ENCODE measurements at regions not wholly inside any gene's neighbourhood (a gene's known extent, or its start where the extent isn't known, plus 50 kb on each side); places are given as distances from the start of the nearest gene placed in this dataset.

GRCh38 chr2:67065046-67065445 lies 332.1 kb upstream of the ETAA1 start:
- no peak overlapping the region for H3K27ac Mint-ChIP-seq

GRCh38 chr2:67066782-67067181 lies 330.4 kb upstream of the ETAA1 start:
- H3K27me3 Mint-ChIP-seq: no peaks in the 10 kb centered on the region
- H3K36me3 Mint-ChIP-seq (ENCODE audit: insufficient read depth): peaks cover 35% of the 10 kb centered on the region
- H3K27ac Mint-ChIP-seq: no peak overlapping the region
- no peak overlapping the region for H3K4me3 Mint-ChIP-seq (ENCODE audit: low read depth)
- peaks cover 21% of the 10 kb centered on the region for H3K4me1 Mint-ChIP-seq (ENCODE audit: low read depth)
- TF ChIP-seq, protein P1, sequence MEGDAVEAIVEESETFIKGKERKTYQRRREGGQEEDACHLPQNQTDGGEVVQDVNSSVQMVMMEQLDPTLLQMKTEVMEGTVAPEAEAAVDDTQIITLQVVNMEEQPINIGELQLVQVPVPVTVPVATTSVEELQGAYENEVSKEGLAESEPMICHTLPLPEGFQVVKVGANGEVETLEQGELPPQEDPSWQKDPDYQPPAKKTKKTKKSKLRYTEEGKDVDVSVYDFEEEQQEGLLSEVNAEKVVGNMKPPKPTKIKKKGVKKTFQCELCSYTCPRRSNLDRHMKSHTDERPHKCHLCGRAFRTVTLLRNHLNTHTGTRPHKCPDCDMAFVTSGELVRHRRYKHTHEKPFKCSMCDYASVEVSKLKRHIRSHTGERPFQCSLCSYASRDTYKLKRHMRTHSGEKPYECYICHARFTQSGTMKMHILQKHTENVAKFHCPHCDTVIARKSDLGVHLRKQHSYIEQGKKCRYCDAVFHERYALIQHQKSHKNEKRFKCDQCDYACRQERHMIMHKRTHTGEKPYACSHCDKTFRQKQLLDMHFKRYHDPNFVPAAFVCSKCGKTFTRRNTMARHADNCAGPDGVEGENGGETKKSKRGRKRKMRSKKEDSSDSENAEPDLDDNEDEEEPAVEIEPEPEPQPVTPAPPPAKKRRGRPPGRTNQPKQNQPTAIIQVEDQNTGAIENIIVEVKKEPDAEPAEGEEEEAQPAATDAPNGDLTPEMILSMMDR (IDR thresholded peaks at IDR 0.05; ENCODE audit: unreplicated experiment): no peak
- no peak for DNase-seq (ENCODE audit: low spot score, unreplicated experiment)
- peaks cover 45% of the 10 kb centered on the region for H3K9me3 Mint-ChIP-seq (ENCODE audit: low read depth)

More at GRCh38 chr2:67065046-67065445, 332.1 kb upstream of the ETAA1 start:
- no peak for DNase-seq (ENCODE audit: low spot score, unreplicated experiment)
- peaks cover 42% of the 10 kb centered on the region for H3K36me3 Mint-ChIP-seq (ENCODE audit: insufficient read depth)
- H3K27me3 Mint-ChIP-seq: no peaks in the 10 kb centered on the region
- H3K4me1 Mint-ChIP-seq (ENCODE audit: low read depth): peaks cover 21% of the 10 kb centered on the region
- H3K9me3 Mint-ChIP-seq (ENCODE audit: low read depth): peaks cover 48% of the 10 kb centered on the region
- H3K4me3 Mint-ChIP-seq (ENCODE audit: low read depth): no peak overlapping the region
- TF ChIP-seq, protein P1 (IDR thresholded peaks at IDR 0.05; ENCODE audit: unreplicated experiment): no peak

- peaks cover 21% of the 10 kb centered on the region for H3K4me1 Mint-ChIP-seq (ENCODE audit: low read depth)
- TF ChIP-seq, protein P1 (IDR thresholded peaks at IDR 0.05; ENCODE audit: unreplicated experiment): no peak
- no peaks in the 10 kb centered on the region for H3K27me3 Mint-ChIP-seq
- DNase-seq (ENCODE audit: low spot score, unreplicated experiment): no peak
- H3K27ac Mint-ChIP-seq: no peak overlapping the region
- peaks cover 30% of the 10 kb centered on the region for H3K36me3 Mint-ChIP-seq (ENCODE audit: insufficient read depth)
- H3K9me3 Mint-ChIP-seq (ENCODE audit: low read depth): peaks cover 41% of the 10 kb centered on the region
- H3K4me3 Mint-ChIP-seq (ENCODE audit: low read depth): no peak overlapping the region
Observed at GRCh38 chr2:67067656-67068055, 329.5 kb upstream of the ETAA1 start.

DNA sequence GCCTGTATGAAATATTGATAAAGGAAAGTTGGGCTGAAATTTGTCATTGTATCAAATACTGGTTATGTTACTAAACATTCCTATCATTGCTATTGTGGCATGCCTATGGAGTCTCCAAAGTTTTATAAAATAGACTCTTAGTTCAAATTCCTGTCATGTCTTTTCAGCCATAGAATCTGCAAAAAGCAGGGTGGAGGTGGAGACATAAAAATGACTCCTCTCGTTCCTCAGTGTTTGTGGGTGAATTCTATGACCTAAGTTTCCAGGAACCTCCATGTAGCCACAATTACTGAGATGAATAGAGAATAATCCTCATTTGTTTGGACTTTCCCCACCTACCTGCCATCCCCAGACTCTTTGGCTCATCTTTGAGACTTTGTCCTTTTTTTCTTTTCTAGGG lies 326.3 kb upstream of the ETAA1 start:
- H3K9me3 Mint-ChIP-seq (ENCODE audit: low read depth): peaks cover 43% of the 10 kb centered on the region

GRCh38 chr2:67075056-67075455 lies 322.1 kb upstream of the ETAA1 start:
- Mint-ChIP-seq H3K27me3 (no peaks in the 10 kb centered on the region), H3K4me3 (ENCODE audit: low read depth) (no peak overlapping the region), H3K4me1 (ENCODE audit: low read depth) (peaks cover 20% of the 10 kb centered on the region), H3K9me3 (ENCODE audit: low read depth) (peaks cover 35% of the 10 kb centered on the region), H3K36me3 (ENCODE audit: insufficient read depth) (peaks cover 33% of the 10 kb centered on the region), H3K27ac (peak overlapping the region; percentile 71)
- TF ChIP-seq, protein P1 (IDR thresholded peaks at IDR 0.05; ENCODE audit: unreplicated experiment): no peak
- DNase-seq (ENCODE audit: low spot score, unreplicated experiment): no peak

More for the DNA sequence above, 326.3 kb upstream of the ETAA1 start:
- H3K36me3 Mint-ChIP-seq (ENCODE audit: insufficient read depth): peaks cover 33% of the 10 kb centered on the region
- peaks cover 24% of the 10 kb centered on the region for H3K4me1 Mint-ChIP-seq (ENCODE audit: low read depth)
- H3K27me3 Mint-ChIP-seq: no peaks in the 10 kb centered on the region
- TF ChIP-seq, protein P1 (IDR thresholded peaks at IDR 0.05; ENCODE audit: unreplicated experiment): no peak
- H3K4me3 Mint-ChIP-seq (ENCODE audit: low read depth): no peak overlapping the region
- H3K27ac Mint-ChIP-seq: no peak overlapping the region
- DNase-seq (ENCODE audit: low spot score, unreplicated experiment): no peak
